Skeletal muscle satellite cell (primary cell): ENCODE measurements at regions not wholly inside any gene's neighbourhood (a gene's known extent, or its start where the extent isn't known, plus 50 kb on each side); places are given as distances from the start of the nearest gene placed in this dataset.
"Not testable (repeated sequence)": the region's sequence is repeated elsewhere in the genome, so short reads cannot be mapped to it uniquely, and the experiment has no call there.

Experiments
- H3K27me3 ChIP-seq: 2 replicates; pipeline ENCODE4 v1.7.0; 2013; ENCODE audit warnings: low read length; ENCODE audit not compliant: control insufficient read depth, insufficient read depth
- H3K36me3 ChIP-seq: 2 replicates; pipeline ENCODE4 v1.7.0; 2013; ENCODE audit warnings: mild to moderate bottlenecking, control low read depth, low read length; ENCODE audit not compliant: insufficient read depth
- H3K4me1 ChIP-seq: 2 replicates; pipeline ENCODE4 v1.7.0; 2013; ENCODE audit warnings: low read length; ENCODE audit not compliant: control insufficient read depth, insufficient read depth
- H3K4me2 ChIP-seq: 2 replicates; pipeline ENCODE4 v1.7.0; 2013; ENCODE audit warnings: mild to moderate bottlenecking, low read length
- H3K4me3 ChIP-seq: 2 replicates; pipeline ENCODE4 v1.7.0; 2013; ENCODE audit warnings: low read length
- H3K9ac ChIP-seq: 2 replicates; pipeline ENCODE4 v1.7.0; 2013; ENCODE audit warnings: mild to moderate bottlenecking, low read depth, low read length, moderate library complexity
- H3K9me3 ChIP-seq: replicated peaks from 2 replicates; pipeline ENCODE4 v1.7.0; 2013; ENCODE audit warnings: mild to moderate bottlenecking, control low read depth, low read length

GRCh38 chr1:10869933-10870332, 73.5 kb upstream of the CASZ1 start:
- H3K9me3 ChIP-seq, result no peaks in the 10 kb centered on the region
- H3K4me1 ChIP-seq, result peaks cover 6% of the 10 kb centered on the region
- H3K4me3 ChIP-seq, result no peak overlapping the region
- peaks cover 64% of the 10 kb centered on the region for H3K27me3 ChIP-seq
- no peak overlapping the region for H3K9ac ChIP-seq
- H3K4me2 ChIP-seq, result no peak overlapping the region
- H3K36me3 ChIP-seq, result no peaks in the 10 kb centered on the region

- Histone ChIP-seq H3K36me3 (no peaks in the 10 kb centered on the region), H3K27me3 (peaks cover 63% of the 10 kb centered on the region), H3K9me3 (no peaks in the 10 kb centered on the region), H3K4me2 (no peak overlapping the region), H3K4me3 (no peak overlapping the region), H3K9ac (no peak overlapping the region), H3K4me1 (peaks cover 6% of the 10 kb centered on the region)
Observed at GRCh38 chr1:10870493-10871096, 74.1 kb upstream of the CASZ1 start.

GRCh38 chr1:10873189-10873588, 76.7 kb upstream of the CASZ1 start:
- H3K36me3 ChIP-seq, result no peaks in the 10 kb centered on the region
- H3K9ac ChIP-seq, result no peak overlapping the region
- no peak overlapping the region for H3K4me3 ChIP-seq
- H3K4me1 ChIP-seq, result no peaks in the 10 kb centered on the region
- peaks cover 62% of the 10 kb centered on the region for H3K27me3 ChIP-seq
- no peaks in the 10 kb centered on the region for H3K9me3 ChIP-seq
- H3K4me2 ChIP-seq, result no peak overlapping the region

- Histone ChIP-seq H3K4me1 (no peaks in the 10 kb centered on the region), H3K4me2 (no peak overlapping the region), H3K9me3 (no peaks in the 10 kb centered on the region), H3K27me3 (peaks cover 58% of the 10 kb centered on the region), H3K9ac (no peak overlapping the region), H3K4me3 (no peak overlapping the region), H3K36me3 (no peaks in the 10 kb centered on the region)
Observed at GRCh38 chr1:10874351-10874750, 77.9 kb upstream of the CASZ1 start.

GRCh38 chr1:10877894-10878293, 81.4 kb upstream of the CASZ1 start:
- H3K4me1 ChIP-seq, result no peaks in the 10 kb centered on the region
- H3K4me3 ChIP-seq, result no peak overlapping the region
- no peak overlapping the region for H3K9ac ChIP-seq
- peaks cover 60% of the 10 kb centered on the region for H3K27me3 ChIP-seq
- no peak overlapping the region for H3K4me2 ChIP-seq
- no peaks in the 10 kb centered on the region for H3K36me3 ChIP-seq
- no peaks in the 10 kb centered on the region for H3K9me3 ChIP-seq

GRCh38 chr1:10878469-10878868, 82.0 kb upstream of the CASZ1 start:
- Histone ChIP-seq H3K9ac (no peak overlapping the region), H3K4me1 (no peaks in the 10 kb centered on the region), H3K4me2 (no peak overlapping the region), H3K36me3 (no peaks in the 10 kb centered on the region), H3K9me3 (no peaks in the 10 kb centered on the region), H3K4me3 (no peak overlapping the region), H3K27me3 (peaks cover 60% of the 10 kb centered on the region)

- peaks cover 51% of the 10 kb centered on the region for H3K27me3 ChIP-seq
- no peaks in the 10 kb centered on the region for H3K4me1 ChIP-seq
- H3K9ac ChIP-seq, result no peak overlapping the region
- no peak overlapping the region for H3K4me2 ChIP-seq
- no peak overlapping the region for H3K4me3 ChIP-seq
- no peaks in the 10 kb centered on the region for H3K36me3 ChIP-seq
- no peaks in the 10 kb centered on the region for H3K9me3 ChIP-seq
Observed at GRCh38 chr1:10880063-10880462, 83.6 kb upstream of the CASZ1 start.

- H3K4me2 ChIP-seq, result no peak overlapping the region
Observed at GRCh38 chr1:10881046-10881445, 84.6 kb upstream of the CASZ1 start.

GRCh38 chr1:10882069-10882468, 85.6 kb upstream of the CASZ1 start:
- Histone ChIP-seq H3K9ac (no peak overlapping the region), H3K9me3 (no peaks in the 10 kb centered on the region), H3K4me3 (no peak overlapping the region), H3K27me3 (peaks cover 50% of the 10 kb centered on the region), H3K4me1 (no peaks in the 10 kb centered on the region), H3K4me2 (no peak overlapping the region), H3K36me3 (no peaks in the 10 kb centered on the region)

More at GRCh38 chr1:10881046-10881445, 84.6 kb upstream of the CASZ1 start:
- Histone ChIP-seq H3K9ac (no peak overlapping the region), H3K27me3 (peaks cover 51% of the 10 kb centered on the region), H3K9me3 (no peaks in the 10 kb centered on the region), H3K36me3 (no peaks in the 10 kb centered on the region), H3K4me1 (no peaks in the 10 kb centered on the region), H3K4me3 (no peak overlapping the region)

GRCh38 chr1:10887032-10887431, 90.6 kb upstream of the CASZ1 start:
- H3K36me3 ChIP-seq, H3K4me2 ChIP-seq, H3K4me3 ChIP-seq, H3K9ac ChIP-seq, H3K4me1 ChIP-seq, H3K9me3 ChIP-seq: not testable (repeated sequence)
- peaks cover 45% of the 10 kb centered on the region for H3K27me3 ChIP-seq

GRCh38 chr1:10888291-10888690, 91.8 kb upstream of the CASZ1 start:
- no peaks in the 10 kb centered on the region for H3K9me3 ChIP-seq
- H3K27me3 ChIP-seq, result peaks cover 48% of the 10 kb centered on the region
- no peaks in the 10 kb centered on the region for H3K36me3 ChIP-seq
- no peak overlapping the region for H3K4me2 ChIP-seq
- no peak overlapping the region for H3K4me3 ChIP-seq
- no peak overlapping the region for H3K9ac ChIP-seq
- H3K4me1 ChIP-seq, result no peaks in the 10 kb centered on the region

GRCh38 chr1:10888791-10889649, 92.6 kb upstream of the CASZ1 start:
- no peaks in the 10 kb centered on the region for H3K4me1 ChIP-seq
- H3K4me2 ChIP-seq, result no peak overlapping the region
- H3K9me3 ChIP-seq, result no peaks in the 10 kb centered on the region
- peaks cover 48% of the 10 kb centered on the region for H3K27me3 ChIP-seq
- H3K4me3 ChIP-seq, result no peak overlapping the region
- H3K9ac ChIP-seq, result no peak overlapping the region
- H3K36me3 ChIP-seq, result no peaks in the 10 kb centered on the region
